H9 (cell line): ENCODE measurements at regions not wholly inside any gene's neighbourhood (a gene's known extent, or its start where the extent isn't known, plus 50 kb on each side); places are given as distances from the start of the nearest gene placed in this dataset.

Experiments used
- DNase-seq: peaks from one replicate; pipeline ENCODE4 v3.0.0-alpha.2; 2017
- H2AFZ ChIP-seq: one replicate; pipeline ENCODE4 v1.6.1; 2013; ENCODE audit warnings: mild to moderate bottlenecking, low read length, control low read depth, moderate library complexity
- H2AK5ac ChIP-seq: 2 replicates; pipeline ENCODE4 v1.6.1; 2013; ENCODE audit warnings: low read length, control low read depth, mixed read lengths; ENCODE audit not compliant: insufficient read length
- H2BK120ac ChIP-seq: one replicate; pipeline ENCODE4 v1.6.1; 2013; ENCODE audit warnings: low read depth, mild to moderate bottlenecking, low read length, control low read depth, inconsistent platforms; ENCODE audit not compliant: poor library complexity, severe bottlenecking
- H2BK12ac ChIP-seq: 2 replicates; pipeline ENCODE4 v1.6.1; 2013; ENCODE audit warnings: low read length, control low read depth, mixed read lengths, low read depth; ENCODE audit not compliant: insufficient read length
- H2BK15ac ChIP-seq: 2 replicates; pipeline ENCODE4 v1.6.1; 2013; ENCODE audit warnings: low read depth, low read length, control low read depth
- H2BK20ac ChIP-seq: one replicate; pipeline ENCODE4 v1.6.1; 2013; ENCODE audit warnings: low read depth, mild to moderate bottlenecking, low read length, control low read depth, inconsistent platforms; ENCODE audit not compliant: poor library complexity, severe bottlenecking
- H2BK5ac ChIP-seq: 2 replicates; pipeline ENCODE4 v1.6.1; 2013; ENCODE audit warnings: low read length, control low read depth, mixed read lengths; ENCODE audit not compliant: insufficient read length
- H3K14ac ChIP-seq: 2 replicates; pipeline ENCODE4 v1.6.1; 2013; ENCODE audit warnings: low read length, control low read depth; ENCODE audit not compliant: insufficient read depth
- H3K18ac ChIP-seq: 2 replicates; pipeline ENCODE4 v1.6.1; 2013; ENCODE audit warnings: low read depth, mild to moderate bottlenecking, mixed read lengths, low read length, control low read depth; ENCODE audit not compliant: insufficient read length
- H3K23ac ChIP-seq: 2 replicates; pipeline ENCODE4 v1.6.1; 2013; ENCODE audit warnings: low read length, control low read depth, mixed read lengths, low read depth; ENCODE audit not compliant: insufficient read length
- H3K23me2 ChIP-seq: 2 replicates; pipeline ENCODE4 v1.6.1; 2013; ENCODE audit warnings: low read depth, mild to moderate bottlenecking, mixed read lengths, low read length, control low read depth; ENCODE audit not compliant: insufficient read length, poor library complexity, severe bottlenecking
- H3K27ac ChIP-seq: 2 replicates; pipeline ENCODE4 v1.5.1; 2013; ENCODE audit warnings: low read length, control low read depth, mixed read lengths, low read depth; ENCODE audit not compliant: insufficient read length
- H3K27me3 ChIP-seq: 2 replicates; pipeline ENCODE4 v1.6.1; 2013; ENCODE audit warnings: low read length, control low read depth, inconsistent platforms; ENCODE audit not compliant: insufficient read depth
- H3K4ac ChIP-seq: 2 replicates; pipeline ENCODE4 v1.6.1; 2013; ENCODE audit warnings: low read depth, mild to moderate bottlenecking, control low read depth, inconsistent platforms, low read length, moderate library complexity
- H3K4me1 ChIP-seq: 2 replicates; pipeline ENCODE4 v1.6.1; 2013; ENCODE audit warnings: low read length, control low read depth, inconsistent platforms; ENCODE audit not compliant: insufficient read depth
- H3K4me2 ChIP-seq: 2 replicates; pipeline ENCODE4 v1.6.1; 2013; ENCODE audit warnings: low read length, control low read depth, mixed read lengths; ENCODE audit not compliant: insufficient read length, insufficient read depth
- H3K56ac ChIP-seq: 2 replicates; pipeline ENCODE4 v1.6.1; 2013; ENCODE audit warnings: low read depth, mild to moderate bottlenecking, mixed read lengths, low read length, control low read depth; ENCODE audit not compliant: insufficient read length
- H3K79me1 ChIP-seq: 2 replicates; pipeline ENCODE4 v1.6.1; 2013; ENCODE audit warnings: low read depth, mild to moderate bottlenecking, moderate library complexity, low read length, control low read depth, inconsistent platforms; ENCODE audit not compliant: insufficient read depth, poor library complexity, severe bottlenecking
- H3K79me2 ChIP-seq: 2 replicates; pipeline ENCODE4 v1.6.1; 2013; ENCODE audit warnings: low read length, control low read depth, inconsistent platforms; ENCODE audit not compliant: insufficient read depth
- H3K9ac ChIP-seq: 2 replicates; pipeline ENCODE4 v1.6.1; 2013; ENCODE audit warnings: low read length, control low read depth, mixed read lengths; ENCODE audit not compliant: insufficient read length; ENCODE audit errors: extremely low read depth
- H3K9me3 ChIP-seq: one replicate; pipeline ENCODE4 v1.6.1; 2013; ENCODE audit warnings: low read depth, low read length, inconsistent platforms; ENCODE audit not compliant: control insufficient read depth
- H3T11ph ChIP-seq: one replicate; pipeline ENCODE4 v1.6.1; 2013; ENCODE audit warnings: mild to moderate bottlenecking, low read length, control low read depth, inconsistent platforms
- H4K20me1 ChIP-seq: one replicate; pipeline ENCODE4 v1.6.1; 2013; ENCODE audit not compliant: control insufficient read depth, insufficient read length, insufficient read depth
- H4K5ac ChIP-seq: 2 replicates; pipeline ENCODE4 v1.6.1; 2013; ENCODE audit warnings: low read depth, mild to moderate bottlenecking, mixed read lengths, low read length, control low read depth; ENCODE audit not compliant: insufficient read length
- H4K8ac ChIP-seq: replicated peaks from 2 replicates; pipeline ENCODE4 v1.6.1; 2013; ENCODE audit warnings: low read length, control low read depth, mixed read lengths, low read depth; ENCODE audit not compliant: insufficient read length
- H4K91ac ChIP-seq: 2 replicates; pipeline ENCODE4 v1.6.1; 2013; ENCODE audit warnings: low read depth, mild to moderate bottlenecking, moderate library complexity, mixed read lengths, low read length, control low read depth; ENCODE audit not compliant: insufficient read length
- H3K27ac Mint-ChIP-seq, 3 experiments: 2 replicates in 2 of 3; 3 replicates in 1 of 3; pipeline ENCODE4 v1.8.0; 2020 to 2021; ENCODE audit warnings: mixed read lengths in 3 of 3, mild to moderate bottlenecking in 1 of 3, moderate library complexity in 1 of 3
- H3K27me3 Mint-ChIP-seq: 2 replicates; pipeline ENCODE4 v1.8.0; 2021; ENCODE audit warnings: low read depth, mild to moderate bottlenecking, moderate library complexity, mixed read lengths
- H3K36me3 Mint-ChIP-seq, 3 experiments: 2 replicates in 2 of 3; 3 replicates in 1 of 3; pipeline ENCODE4 v1.8.0; 2020 to 2021; ENCODE audit warnings: low read depth in 3 of 3, mixed read lengths in 3 of 3; ENCODE audit not compliant: insufficient read depth in 1 of 3
- H3K4me1 Mint-ChIP-seq, 2 experiments: 2 replicates each; pipeline ENCODE4 v1.8.0; 2020; ENCODE audit warnings: mixed read lengths in 2 of 2
- H3K4me3 Mint-ChIP-seq, 2 experiments: 2 replicates in 1 of 2; 3 replicates in 1 of 2; pipeline ENCODE4 v1.8.0; 2020 to 2021; ENCODE audit warnings: mild to moderate bottlenecking in 2 of 2, mixed read lengths in 2 of 2, moderate library complexity in 1 of 2
- H3K9me3 Mint-ChIP-seq, 2 experiments: 2 replicates in 1 of 2; 3 replicates in 1 of 2; pipeline ENCODE4 v1.8.0; 2020; ENCODE audit warnings: mild to moderate bottlenecking in 2 of 2, mixed read lengths in 2 of 2, moderate library complexity in 1 of 2
- CTCF ChIP-seq: fragments of 200-600 bp; sonication (generic); conservative IDR thresholded peaks from 3 replicates; pipeline ENCODE4 v1.8.0; 2021; ENCODE audit warnings: antibody characterized with exemption, mild to moderate bottlenecking
- WGBS: extraction: QIAGEN DNeasy Blood & Tissue Kit; methylation state at CpG from one replicate; pipeline ENCODE4 v1.1.7; 2013; ENCODE audit warnings: missing lambda C conversion rate, low lambda C conversion rate, mixed read lengths; ENCODE audit not compliant: insufficient read length; ENCODE audit errors: extremely low coverage; 5-methylcytosine and 5-hydroxymethylcytosine counted together

GRCh38 chr10:29005988-29006387, 282.9 kb upstream of the LYZL1 start:
- H3K27me3 Mint-ChIP-seq = no peaks in the 10 kb centered on the region
- Histone ChIP-seq H3K27ac (no peak overlapping the region), H3K23me2 (no peaks in the 10 kb centered on the region), H2AK5ac (no peak overlapping the region), H3K14ac (no peak overlapping the region), H3T11ph (no peak overlapping the region), H4K5ac (no peak overlapping the region), H3K9ac (no peak overlapping the region), H2BK20ac (no peak overlapping the region), H2BK5ac (no peak overlapping the region), H4K8ac (no peak overlapping the region), H3K79me2 (no peaks in the 10 kb centered on the region), H3K79me1 (no peaks in the 10 kb centered on the region), H3K18ac (no peak overlapping the region), H3K56ac (no peak overlapping the region), H3K4me2 (no peak overlapping the region), H3K9me3 (no peaks in the 10 kb centered on the region), H2BK120ac (no peak overlapping the region), H3K23ac (no peak overlapping the region), H2AFZ (no peak overlapping the region), H3K27me3 (no peaks in the 10 kb centered on the region), H2BK12ac (no peak overlapping the region), H3K4ac (no peak overlapping the region), H2BK15ac (no peak overlapping the region), H4K91ac (no peak overlapping the region), H3K4me1 (peaks cover 2% of the 10 kb centered on the region; the same call in 1 of the 2 replicates), H4K20me1 (no peaks in the 10 kb centered on the region)
- no peak overlapping the region for H3K4me3 Mint-ChIP-seq
- no CpG with 5 or more reads among the region's 8 CpGs for WGBS
- peaks cover 7 to 8% of the 10 kb centered on the region in 2 experiments for H3K4me1 Mint-ChIP-seq
- H3K36me3 Mint-ChIP-seq = peaks cover 0 to 16% (median 0%) of the 10 kb centered on the region in 3 experiments; a peak in 3 of 7 replicates
- H3K27ac Mint-ChIP-seq = no peak overlapping the region
- TF ChIP-seq CTCF = no peak
- DNase-seq = no peak
- peaks cover 9 to 10% of the 10 kb centered on the region in 2 experiments; a peak in 3 of 5 replicates for H3K9me3 Mint-ChIP-seq
